Fibroblast of villous mesenchyme (primary cell): ENCODE measurements at regions not wholly inside any gene's neighbourhood (a gene's known extent, or its start where the extent isn't known, plus 50 kb on each side); places are given as distances from the start of the nearest gene placed in this dataset.
A peak's percentile ranks its signal among the peaks of the same experiment; 100 is the strongest.

Experiments
- DNase-seq: peaks from one replicate; pipeline ENCODE4 v3.0.0-alpha.2; 2010; ENCODE audit warnings: low read depth
- H3K4me3 ChIP-seq: 2 replicates; pipeline ENCODE4 v1.5.1; 2011; ENCODE audit warnings: low read depth, mild to moderate bottlenecking, low read length
- TF ChIP-seq, protein P1 (sequence below): IDR thresholded peaks from 2 replicates; pipeline ENCODE4 v1.5.1; 2012; ENCODE audit warnings: low read depth, mild to moderate bottlenecking, low read length; ENCODE audit not compliant: insufficient read depth

GRCh38 chr2:61700464-61700863 lies 153.4 kb downstream of the FAM161A start:
- no peak for DNase-seq
- H3K4me3 ChIP-seq, result no peak overlapping the region
- TF ChIP-seq, protein P1, sequence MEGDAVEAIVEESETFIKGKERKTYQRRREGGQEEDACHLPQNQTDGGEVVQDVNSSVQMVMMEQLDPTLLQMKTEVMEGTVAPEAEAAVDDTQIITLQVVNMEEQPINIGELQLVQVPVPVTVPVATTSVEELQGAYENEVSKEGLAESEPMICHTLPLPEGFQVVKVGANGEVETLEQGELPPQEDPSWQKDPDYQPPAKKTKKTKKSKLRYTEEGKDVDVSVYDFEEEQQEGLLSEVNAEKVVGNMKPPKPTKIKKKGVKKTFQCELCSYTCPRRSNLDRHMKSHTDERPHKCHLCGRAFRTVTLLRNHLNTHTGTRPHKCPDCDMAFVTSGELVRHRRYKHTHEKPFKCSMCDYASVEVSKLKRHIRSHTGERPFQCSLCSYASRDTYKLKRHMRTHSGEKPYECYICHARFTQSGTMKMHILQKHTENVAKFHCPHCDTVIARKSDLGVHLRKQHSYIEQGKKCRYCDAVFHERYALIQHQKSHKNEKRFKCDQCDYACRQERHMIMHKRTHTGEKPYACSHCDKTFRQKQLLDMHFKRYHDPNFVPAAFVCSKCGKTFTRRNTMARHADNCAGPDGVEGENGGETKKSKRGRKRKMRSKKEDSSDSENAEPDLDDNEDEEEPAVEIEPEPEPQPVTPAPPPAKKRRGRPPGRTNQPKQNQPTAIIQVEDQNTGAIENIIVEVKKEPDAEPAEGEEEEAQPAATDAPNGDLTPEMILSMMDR, result no peak

DNA sequence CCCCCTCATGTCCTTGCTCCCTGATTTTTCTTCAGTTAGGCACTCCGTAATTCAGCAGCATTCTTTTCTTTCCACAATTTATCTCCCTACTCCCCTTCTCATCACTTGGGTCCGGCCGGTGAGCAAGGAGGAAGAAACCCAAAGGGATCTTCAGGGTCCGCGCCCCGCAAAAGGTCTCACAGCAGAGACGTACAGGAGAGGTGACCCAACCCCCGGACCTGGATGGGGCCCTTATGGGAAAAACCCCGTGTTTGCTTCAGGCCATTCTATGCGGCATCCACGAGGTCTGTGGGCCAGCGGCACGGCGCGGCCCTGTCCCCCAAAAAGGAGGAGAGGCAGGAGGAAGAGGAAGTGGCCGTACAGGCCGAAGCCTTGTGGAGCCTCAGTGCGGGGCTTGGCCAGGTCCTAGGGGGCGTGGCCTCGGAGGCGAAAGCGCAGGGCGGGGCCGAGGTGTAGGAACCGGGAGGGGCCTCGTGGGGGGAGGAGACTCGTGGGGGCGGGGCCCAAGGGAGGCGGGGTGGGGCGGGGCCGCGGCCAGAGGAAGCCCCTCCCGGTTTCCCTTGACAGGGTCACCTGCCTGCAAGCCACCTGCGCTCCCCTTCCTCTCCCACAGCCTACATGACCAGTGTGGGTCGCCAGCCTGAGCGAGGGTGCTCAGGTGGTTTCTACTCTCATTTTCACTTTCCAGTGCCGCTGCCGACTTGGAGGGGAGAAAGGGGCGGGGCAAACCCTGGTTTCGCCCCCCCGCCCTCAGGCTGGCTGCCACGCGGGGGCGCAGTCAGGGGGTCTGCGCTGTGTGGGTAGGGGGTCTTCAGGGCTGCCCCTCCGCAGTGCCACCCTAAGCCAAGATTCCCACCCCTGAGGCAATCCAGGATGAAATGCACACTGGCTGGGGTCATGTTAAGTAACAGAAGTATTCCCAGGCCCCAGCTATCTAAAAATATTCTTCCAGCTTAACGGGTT lies 156.4 kb upstream of the XPO1 start:
- H3K4me3 ChIP-seq, result peak overlapping the region; percentile 80
- TF ChIP-seq, protein P1, result peak; percentile 39
- peak; percentile 88 for DNase-seq

- H3K4me3 ChIP-seq, result no peak overlapping the region
- no peak for DNase-seq
- TF ChIP-seq, protein P1, result no peak
Observed at GRCh38 chr2:61693744-61694143, 155.6 kb upstream of the XPO1 start.

GRCh38 chr2:61690078-61690596 lies 152.0 kb upstream of the XPO1 start:
- DNase-seq, result no peak
- TF ChIP-seq, protein P1, result no peak
- no peak overlapping the region for H3K4me3 ChIP-seq

DNA sequence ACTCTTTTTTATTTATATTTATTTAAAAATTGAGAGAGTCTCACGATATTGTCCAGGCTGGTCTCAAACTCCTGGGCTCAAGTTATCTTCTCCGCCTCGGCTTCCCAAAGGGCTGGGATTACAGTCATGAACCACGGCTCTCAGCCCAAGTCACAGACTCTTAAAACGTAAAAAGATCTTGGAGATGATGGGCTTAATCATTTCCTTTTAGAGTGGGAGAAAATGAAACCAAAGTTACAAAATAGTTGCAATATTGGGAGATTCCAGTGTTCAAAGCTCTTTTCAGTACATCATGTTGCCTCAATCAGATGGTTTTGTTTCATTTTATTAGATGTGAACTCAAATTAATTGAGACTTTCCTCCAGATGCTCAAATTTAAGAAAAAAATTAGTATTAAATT lies 151.4 kb upstream of the XPO1 start:
- peak; percentile 51 for DNase-seq
- H3K4me3 ChIP-seq, result no peak overlapping the region
- TF ChIP-seq, protein P1, result no peak

DNA sequence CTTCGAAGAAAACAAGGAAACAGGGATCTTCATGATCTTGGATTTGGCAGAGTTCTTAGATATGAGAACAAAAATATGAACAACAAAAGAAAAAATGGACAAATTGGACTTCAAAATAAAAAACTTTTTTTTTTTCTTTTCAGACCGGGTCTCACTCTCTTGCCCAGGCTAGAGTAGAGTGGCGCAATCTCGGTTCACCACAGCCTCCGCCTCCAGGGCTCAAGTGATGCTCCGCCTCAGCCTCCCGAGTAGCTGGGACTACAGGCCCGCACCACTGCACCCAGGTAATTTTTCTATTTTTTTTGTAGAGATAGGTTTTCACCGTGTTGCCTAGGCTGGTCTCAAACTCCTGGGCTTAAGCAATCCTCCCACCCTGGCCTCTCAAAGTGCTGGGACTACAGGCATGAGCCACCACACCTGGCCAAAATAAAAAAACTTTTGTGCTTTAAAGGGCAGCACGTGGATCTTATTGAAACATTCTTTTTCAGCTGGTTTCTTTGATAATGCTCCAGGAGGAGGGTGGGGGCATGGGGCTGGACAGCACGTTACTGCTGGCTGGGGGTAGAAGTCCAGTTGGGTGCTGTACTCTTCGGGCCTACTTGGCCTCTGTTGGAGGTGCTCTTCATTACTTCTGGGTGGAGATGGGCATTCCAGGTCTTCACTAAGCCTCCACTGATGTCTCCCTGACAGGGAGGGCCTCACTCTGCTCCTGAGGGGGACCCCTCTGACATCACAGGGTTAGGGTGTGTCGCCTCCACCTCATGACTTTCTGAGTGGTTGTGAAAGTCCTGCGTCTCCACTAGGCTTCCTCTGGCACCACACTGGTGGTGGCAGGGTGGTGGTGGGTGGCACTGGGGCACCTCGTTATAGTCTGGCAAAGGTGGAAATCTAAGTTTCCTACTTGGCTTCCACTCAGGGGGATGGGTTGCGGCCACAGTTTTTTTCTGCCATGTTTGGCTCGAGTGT lies 150.5 kb upstream of the XPO1 start:
- DNase-seq, result no peak
- TF ChIP-seq, protein P1, result no peak
- no peak overlapping the region for H3K4me3 ChIP-seq
